Astrocyte (in vitro differentiated cells and primary cell): ENCODE measurements at regions not wholly inside any gene's neighbourhood (a gene's known extent, or its start where the extent isn't known, plus 50 kb on each side); places are given as distances from the start of the nearest gene placed in this dataset.

Experiments
- DNase-seq: peaks from one replicate; pipeline ENCODE4 v3.0.0-alpha.2; 2010; ENCODE audit warnings: low read depth
- FAIRE-seq: peaks from 2 replicates; lab custom pipeline; 2011; peaks lifted over from hg19 to GRCh38; lab: Jason Lieb, UNC
- H2AFZ ChIP-seq: 2 replicates; pipeline ENCODE4 v1.6.0; 2012; ENCODE audit warnings: low read depth, low read length, inconsistent platforms
- H3K27ac ChIP-seq: 2 replicates; pipeline ENCODE4 v1.5.1; 2011; ENCODE audit warnings: low read depth, low read length, inconsistent platforms
- H3K27me3 ChIP-seq: 2 replicates; pipeline ENCODE4 v1.6.0; 2011; ENCODE audit warnings: low read length, inconsistent platforms; ENCODE audit not compliant: insufficient read depth
- H3K36me3 ChIP-seq: 2 replicates; pipeline ENCODE4 v1.5.1; 2011; ENCODE audit warnings: low read length, inconsistent platforms; ENCODE audit not compliant: insufficient read depth
- H3K4me1 ChIP-seq: 2 replicates; pipeline ENCODE4 v1.5.1; 2011; ENCODE audit warnings: low read length, inconsistent platforms; ENCODE audit not compliant: insufficient read depth
- H3K4me2 ChIP-seq: 2 replicates; pipeline ENCODE4 v1.6.0; 2012; ENCODE audit warnings: low read length, inconsistent platforms
- H3K4me3 ChIP-seq: 2 replicates; pipeline ENCODE4 v1.5.1; 2011; ENCODE audit warnings: low read depth, mild to moderate bottlenecking, low read length, inconsistent platforms; ENCODE audit not compliant: insufficient read depth
- H3K79me2 ChIP-seq: 2 replicates; pipeline ENCODE4 v1.6.0; 2012; ENCODE audit warnings: mild to moderate bottlenecking, low read length, inconsistent platforms; ENCODE audit not compliant: insufficient read depth
- H3K9ac ChIP-seq: 2 replicates; pipeline ENCODE4 v1.6.0; 2012; ENCODE audit warnings: mild to moderate bottlenecking, low read length, inconsistent platforms
- H3K9me3 ChIP-seq: 2 replicates; pipeline ENCODE4 v1.5.1; 2012; ENCODE audit warnings: low read depth, mild to moderate bottlenecking, low read length, inconsistent platforms; ENCODE audit not compliant: insufficient read depth
- H4K20me1 ChIP-seq: 2 replicates; pipeline ENCODE4 v1.6.0; 2012; ENCODE audit warnings: low read length, inconsistent platforms; ENCODE audit not compliant: insufficient read depth
- H3K27ac Mint-ChIP-seq: one replicate; pipeline ENCODE4 v1.8.0; 2021; ENCODE audit warnings: mild to moderate bottlenecking, mixed read lengths; ENCODE audit not compliant: unreplicated experiment
- H3K27me3 Mint-ChIP-seq: one replicate; pipeline ENCODE4 v1.8.0; 2021; ENCODE audit warnings: low read depth, mixed read lengths; ENCODE audit not compliant: unreplicated experiment
- H3K36me3 Mint-ChIP-seq: one replicate; pipeline ENCODE4 v1.8.0; 2021; ENCODE audit warnings: low read depth, mixed read lengths; ENCODE audit not compliant: unreplicated experiment
- H3K4me1 Mint-ChIP-seq: one replicate; pipeline ENCODE4 v1.8.0; 2021; ENCODE audit warnings: low read depth, mixed read lengths; ENCODE audit not compliant: unreplicated experiment
- H3K4me3 Mint-ChIP-seq: one replicate; pipeline ENCODE4 v1.8.0; 2021; ENCODE audit warnings: mild to moderate bottlenecking, moderate library complexity, mixed read lengths; ENCODE audit not compliant: unreplicated experiment
- H3K9me3 Mint-ChIP-seq: one replicate; pipeline ENCODE4 v1.8.0; 2021; ENCODE audit warnings: mild to moderate bottlenecking, mixed read lengths; ENCODE audit not compliant: unreplicated experiment
- EZH2 ChIP-seq: IDR thresholded peaks from 2 replicates; pipeline ENCODE4 v1.6.1; 2012; ENCODE audit warnings: mild to moderate bottlenecking, low read length, inconsistent platforms; ENCODE audit not compliant: insufficient read depth
- TF ChIP-seq, protein P1 (sequence below): IDR thresholded peaks from 2 replicates; pipeline ENCODE4 v1.5.1; 2011; ENCODE audit warnings: low read depth, mild to moderate bottlenecking, inconsistent platforms, low read length, moderate library complexity; ENCODE audit not compliant: insufficient read depth

DNA sequence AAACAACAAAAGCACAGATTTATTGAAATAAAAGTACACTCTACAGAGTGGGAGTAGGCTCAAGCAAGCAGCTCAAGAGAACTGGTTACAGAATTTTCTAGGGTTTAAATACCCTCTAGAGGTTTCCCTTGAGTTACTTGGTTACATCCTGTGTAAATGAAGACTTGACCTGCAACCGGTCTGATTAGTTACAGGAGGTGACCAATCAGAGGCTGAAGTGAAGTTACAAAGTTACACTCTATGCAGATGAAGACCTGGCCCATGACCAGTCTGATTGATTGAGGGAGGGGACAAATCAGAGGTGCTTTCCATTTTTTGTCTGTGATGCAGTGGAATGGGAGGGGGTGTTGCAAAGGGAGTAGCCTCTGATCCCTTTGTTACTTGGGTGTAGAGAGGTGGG, 723.4 kb downstream of the ZPLD1 start:
- Histone ChIP-seq H3K4me3 (no peak overlapping the region), H2AFZ (no peak overlapping the region), H4K20me1 (no peaks in the 10 kb centered on the region), H3K9me3 (no peaks in the 10 kb centered on the region), H3K79me2 (no peaks in the 10 kb centered on the region), H3K4me2 (no peak overlapping the region), H3K27ac (no peak overlapping the region), H3K4me1 (no peaks in the 10 kb centered on the region), H3K36me3 (no peaks in the 10 kb centered on the region), H3K9ac (no peak overlapping the region), H3K27me3 (no peaks in the 10 kb centered on the region)
- Mint-ChIP-seq H3K27me3 (no peaks in the 10 kb centered on the region), H3K9me3 (no peaks in the 10 kb centered on the region), H3K4me1 (no peaks in the 10 kb centered on the region), H3K27ac (no peak overlapping the region), H3K36me3 (no peaks in the 10 kb centered on the region), H3K4me3 (no peak overlapping the region)
- TF ChIP-seq EZH2, result no peak
- TF ChIP-seq, protein P1, sequence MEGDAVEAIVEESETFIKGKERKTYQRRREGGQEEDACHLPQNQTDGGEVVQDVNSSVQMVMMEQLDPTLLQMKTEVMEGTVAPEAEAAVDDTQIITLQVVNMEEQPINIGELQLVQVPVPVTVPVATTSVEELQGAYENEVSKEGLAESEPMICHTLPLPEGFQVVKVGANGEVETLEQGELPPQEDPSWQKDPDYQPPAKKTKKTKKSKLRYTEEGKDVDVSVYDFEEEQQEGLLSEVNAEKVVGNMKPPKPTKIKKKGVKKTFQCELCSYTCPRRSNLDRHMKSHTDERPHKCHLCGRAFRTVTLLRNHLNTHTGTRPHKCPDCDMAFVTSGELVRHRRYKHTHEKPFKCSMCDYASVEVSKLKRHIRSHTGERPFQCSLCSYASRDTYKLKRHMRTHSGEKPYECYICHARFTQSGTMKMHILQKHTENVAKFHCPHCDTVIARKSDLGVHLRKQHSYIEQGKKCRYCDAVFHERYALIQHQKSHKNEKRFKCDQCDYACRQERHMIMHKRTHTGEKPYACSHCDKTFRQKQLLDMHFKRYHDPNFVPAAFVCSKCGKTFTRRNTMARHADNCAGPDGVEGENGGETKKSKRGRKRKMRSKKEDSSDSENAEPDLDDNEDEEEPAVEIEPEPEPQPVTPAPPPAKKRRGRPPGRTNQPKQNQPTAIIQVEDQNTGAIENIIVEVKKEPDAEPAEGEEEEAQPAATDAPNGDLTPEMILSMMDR, result no peak
- DNase-seq (no peak), FAIRE-seq (no peak)

DNA sequence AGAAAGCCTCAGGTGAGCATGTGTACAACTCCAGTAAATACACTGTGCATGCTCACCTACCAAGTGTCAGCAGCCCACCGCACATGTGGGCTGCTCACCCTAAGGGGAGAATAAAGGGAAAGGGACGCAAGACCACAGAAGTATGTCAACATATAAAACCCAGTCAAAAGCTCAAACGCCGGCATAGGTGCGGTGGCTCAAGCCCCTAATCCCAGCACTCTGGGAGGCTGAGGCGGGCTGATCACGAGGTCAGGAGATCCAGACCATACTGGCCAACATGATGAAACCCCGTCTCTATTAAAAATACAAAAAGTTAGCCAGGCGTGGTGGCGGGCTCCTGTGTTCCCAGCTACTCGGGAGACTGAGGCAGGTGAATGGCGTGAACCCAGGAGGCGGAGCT, 732.1 kb downstream of the ZPLD1 start:
- no peaks in the 10 kb centered on the region for H3K27me3 Mint-ChIP-seq
- no peak for FAIRE-seq
- peaks cover 3% of the 10 kb centered on the region for H3K9me3 Mint-ChIP-seq
- Histone ChIP-seq H3K9me3 (no peaks in the 10 kb centered on the region), H3K27ac (no peak overlapping the region), H3K4me2 (no peak overlapping the region), H3K79me2 (no peaks in the 10 kb centered on the region), H3K4me1 (no peaks in the 10 kb centered on the region), H3K27me3 (no peaks in the 10 kb centered on the region), H4K20me1 (no peaks in the 10 kb centered on the region), H3K9ac (no peak overlapping the region), H3K4me3 (no peak overlapping the region), H2AFZ (no peak overlapping the region), H3K36me3 (no peaks in the 10 kb centered on the region)
- TF ChIP-seq, protein P1, result no peak
- TF ChIP-seq EZH2, result no peak
- no peak overlapping the region for H3K4me3 Mint-ChIP-seq
- H3K36me3 Mint-ChIP-seq, result no peaks in the 10 kb centered on the region
- H3K4me1 Mint-ChIP-seq, result no peaks in the 10 kb centered on the region
- no peak for DNase-seq
- H3K27ac Mint-ChIP-seq, result no peak overlapping the region

DNA sequence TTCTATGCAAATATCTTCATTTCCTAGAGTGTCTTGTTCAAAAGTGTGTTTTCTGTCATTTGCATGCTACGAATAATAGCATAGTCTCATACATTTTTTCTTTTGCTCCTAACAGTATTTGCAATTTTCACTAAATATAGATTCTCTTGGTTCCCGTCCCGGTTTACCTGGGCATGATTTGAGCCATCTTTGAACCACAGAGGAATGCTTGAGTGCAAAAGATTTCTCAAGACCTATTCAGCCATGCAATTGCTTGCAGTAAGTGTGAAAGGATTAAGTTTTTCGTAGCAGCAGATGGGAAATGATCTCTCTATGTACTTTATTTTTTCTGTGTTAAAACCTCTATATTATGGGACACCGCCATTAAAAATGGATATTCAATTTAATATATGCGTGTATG, 733.0 kb downstream of the ZPLD1 start:
- no peak overlapping the region for H3K9ac ChIP-seq
- FAIRE-seq (no peak), DNase-seq (no peak)
- Mint-ChIP-seq H3K27ac (no peak overlapping the region), H3K4me3 (no peak overlapping the region), H3K36me3 (no peaks in the 10 kb centered on the region), H3K9me3 (peaks cover 3% of the 10 kb centered on the region), H3K27me3 (no peaks in the 10 kb centered on the region), H3K4me1 (no peaks in the 10 kb centered on the region)
- no peaks in the 10 kb centered on the region for H3K36me3 ChIP-seq
- H3K79me2 ChIP-seq, result no peaks in the 10 kb centered on the region
- H4K20me1 ChIP-seq, result no peaks in the 10 kb centered on the region
- no peak overlapping the region for H2AFZ ChIP-seq
- no peak overlapping the region for H3K4me3 ChIP-seq
- TF ChIP-seq, protein P1, result no peak
- TF ChIP-seq EZH2, result no peak
- no peak overlapping the region for H3K27ac ChIP-seq
- no peak overlapping the region for H3K4me2 ChIP-seq
- no peaks in the 10 kb centered on the region for H3K27me3 ChIP-seq
- no peaks in the 10 kb centered on the region for H3K9me3 ChIP-seq
- no peaks in the 10 kb centered on the region for H3K4me1 ChIP-seq
